ENCODE measurements at regions not wholly inside any gene's neighbourhood (a gene's known extent, or its start where the extent isn't known, plus 50 kb on each side); places are given as distances from the start of the nearest gene placed in this dataset.
A peak's percentile ranks its signal among the peaks of the same experiment; 100 is the strongest.

DNA sequence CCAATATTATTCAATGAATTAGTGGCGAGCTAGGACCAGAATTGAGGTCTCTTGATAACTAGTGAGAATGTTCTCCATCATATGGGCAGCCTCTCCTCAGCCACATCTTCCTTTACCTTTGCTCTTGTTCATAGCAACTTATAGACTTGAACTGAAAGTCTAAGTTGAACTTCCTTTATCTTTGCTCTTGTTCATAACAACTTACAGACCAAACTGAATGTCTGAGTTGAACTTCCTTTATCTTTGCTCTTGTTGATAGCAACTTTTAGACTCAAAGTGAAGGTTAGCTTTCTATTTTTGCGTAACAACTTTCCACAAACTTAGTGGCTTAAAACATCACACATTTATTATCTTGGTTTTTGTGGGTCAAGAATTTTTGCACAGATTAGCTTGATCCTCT, 146.4 kb upstream of the C9orf72 start:
- Histone ChIP-seq H2BK120ac (replicated peaks; ENCODE audit: low read depth, low read length) (no peak overlapping the region), H3K36me3 (ENCODE audit: control insufficient read depth in 2 of 4, insufficient read depth in 4 of 4, low read length in 3 of 4) (no peaks in the 10 kb centered on the region), H2AK5ac (ENCODE audit: low read depth, low read length) (no peak overlapping the region), H3K27me3 (replicated peaks in 1 of 4; ENCODE audit: control insufficient read depth in 3 of 4, extremely low read depth in 1 of 4, insufficient read depth in 3 of 4, low read length in 3 of 4) (no peaks in the 10 kb centered on the region), H2AFZ (ENCODE audit: low read length) (0 out of 2 replicates have a peak overlapping the region, but pooled peaks have one; percentile 30), H4K91ac (replicated peaks; ENCODE audit: insufficient read length, low read length) (no peak overlapping the region), H4K8ac (ENCODE audit: extremely low read depth, insufficient read depth, low read length) (no peak overlapping the region), H2BK12ac (ENCODE audit: low read depth, low read length) (no peak overlapping the region), H3K9ac (replicated peaks in 1 of 4; ENCODE audit: extremely low read depth in 1 of 4, low read depth in 3 of 4, low read length in 3 of 4) (no peak overlapping the region), H3K79me2 (ENCODE audit: control insufficient read depth in 1 of 2, insufficient read depth in 2 of 2, low read length in 2 of 2) (no peaks in the 10 kb centered on the region), H3K23ac (ENCODE audit: insufficient read length) (no peak overlapping the region), H3K18ac (ENCODE audit: extremely low read depth, low read length) (no peak overlapping the region), H4K5ac (ENCODE audit: insufficient read length, low read depth, low read length) (no peak overlapping the region), H4K20me1 (replicated peaks in 1 of 2; ENCODE audit: control insufficient read depth in 1 of 2, insufficient read depth in 2 of 2, low read length in 2 of 2) (no peaks in the 10 kb centered on the region), H3K23me2 (ENCODE audit: low read depth, low read length) (no peaks in the 10 kb centered on the region), H2BK20ac (ENCODE audit: low read length) (no peak overlapping the region), H3K4me2 (ENCODE audit: insufficient read depth in 1 of 2, low read depth in 2 of 2, low read length in 2 of 2) (no peak overlapping the region), H3K4ac (replicated peaks; ENCODE audit: insufficient read length, low read depth, low read length) (no peak overlapping the region), H2BK5ac (ENCODE audit: low read depth, low read length) (no peak overlapping the region), H3K79me1 (ENCODE audit: low read depth, low read length) (no peaks in the 10 kb centered on the region), H3K56ac (replicated peaks; ENCODE audit: insufficient read length, low read depth, low read length) (no peak overlapping the region), H2BK15ac (ENCODE audit: low read length) (no peak overlapping the region), H3K27ac (ENCODE audit: low read depth, low read length) (no peak overlapping the region), H3K9me3 (ENCODE audit: insufficient read depth in 2 of 2, low read depth in 1 of 2, low read length in 1 of 2) (no peaks in the 10 kb centered on the region), H3K14ac (ENCODE audit: insufficient read length) (no peak overlapping the region), H3K4me3 (ENCODE audit: extremely low read depth in 1 of 4, insufficient read depth in 2 of 4, low read depth in 3 of 4, low read length in 4 of 4) (no peak overlapping the region), H3K4me1 (replicated peaks in 1 of 4; ENCODE audit: control insufficient read depth in 3 of 4, insufficient read depth in 4 of 4, low read length in 3 of 4) (peaks cover 0 to 4% (median 2%) of the 10 kb centered on the region in 4 experiments; a peak in 2 of 7 replicates)
- ChIA-PET CTCF (ENCODE audit: partially characterized antibody) (interaction anchor here (1.2 kb wide), 1 partner anchor 353 kb away, joined by 5 read pairs; no protein-coding TSS in a partner anchor), POLR2A (ENCODE audit: partially characterized antibody) (no interaction called here)
- WGBS, 2 experiments (ENCODE audit: extremely low coverage in 1 of 2, insufficient coverage in 1 of 2, insufficient read length in 1 of 2, insufficient replicate concordance in 2 of 2, low coverage in 1 of 2, low lambda C conversion rate in 2 of 2, missing lambda C conversion rate in 1 of 2), result 89% methylated on average over 2 of the region's 2 CpGs; no CpG with 5 or more reads in 1 of the 2 experiments
- FAIRE-seq, result no peak
- no peak for DNase-seq (ENCODE audit: low read depth in 1 of 2, low spot score in 2 of 2)
- TF ChIP-seq GABPA (IDR thresholded peaks at IDR 0.05; ENCODE audit: borderline replicate concordance, insufficient read depth, low read length) (no peak), EZH2 (IDR thresholded peaks at IDR 0.05; ENCODE audit: low read depth, low read length, severe bottlenecking) (no peak), SIX5 (IDR thresholded peaks at IDR 0.05; ENCODE audit: low read depth, low read length) (no peak)
